Progenitor cell of endocrine pancreas (in vitro differentiated cells): ENCODE measurements at regions not wholly inside any gene's neighbourhood (a gene's known extent, or its start where the extent isn't known, plus 50 kb on each side); places are given as distances from the start of the nearest gene placed in this dataset.

Experiments
- DNase-seq: peaks from one replicate; pipeline ENCODE4 v3.0.0; 2021; ENCODE audit warnings: low spot score; ENCODE audit not compliant: unreplicated experiment
- H3K27ac Mint-ChIP-seq: 2 replicates; pipeline ENCODE4 v1.8.0; 2021; ENCODE audit warnings: mild to moderate bottlenecking, moderate library complexity, mixed read lengths
- H3K27me3 Mint-ChIP-seq: 2 replicates; pipeline ENCODE4 v1.8.0; 2021; ENCODE audit warnings: mixed read lengths
- H3K36me3 Mint-ChIP-seq: 2 replicates; pipeline ENCODE4 v1.8.0; 2022; ENCODE audit warnings: mixed read lengths; ENCODE audit not compliant: insufficient read depth
- H3K4me1 Mint-ChIP-seq: 2 replicates; pipeline ENCODE4 v1.8.0; 2021; ENCODE audit warnings: low read depth, mixed read lengths
- H3K4me3 Mint-ChIP-seq: 2 replicates; pipeline ENCODE4 v1.8.0; 2021; ENCODE audit warnings: low read depth, mild to moderate bottlenecking, moderate library complexity, mixed read lengths
- H3K9me3 Mint-ChIP-seq: 2 replicates; pipeline ENCODE4 v1.8.0; 2021; ENCODE audit warnings: low read depth, mixed read lengths
- TF ChIP-seq, protein P1 (sequence below): fragments of 200-600 bp; sonication (generic); IDR thresholded peaks from one replicate; pipeline ENCODE4 v1.5.0; 2021; ENCODE audit warnings: antibody characterized with exemption, mild to moderate bottlenecking; ENCODE audit not compliant: unreplicated experiment

DNA sequence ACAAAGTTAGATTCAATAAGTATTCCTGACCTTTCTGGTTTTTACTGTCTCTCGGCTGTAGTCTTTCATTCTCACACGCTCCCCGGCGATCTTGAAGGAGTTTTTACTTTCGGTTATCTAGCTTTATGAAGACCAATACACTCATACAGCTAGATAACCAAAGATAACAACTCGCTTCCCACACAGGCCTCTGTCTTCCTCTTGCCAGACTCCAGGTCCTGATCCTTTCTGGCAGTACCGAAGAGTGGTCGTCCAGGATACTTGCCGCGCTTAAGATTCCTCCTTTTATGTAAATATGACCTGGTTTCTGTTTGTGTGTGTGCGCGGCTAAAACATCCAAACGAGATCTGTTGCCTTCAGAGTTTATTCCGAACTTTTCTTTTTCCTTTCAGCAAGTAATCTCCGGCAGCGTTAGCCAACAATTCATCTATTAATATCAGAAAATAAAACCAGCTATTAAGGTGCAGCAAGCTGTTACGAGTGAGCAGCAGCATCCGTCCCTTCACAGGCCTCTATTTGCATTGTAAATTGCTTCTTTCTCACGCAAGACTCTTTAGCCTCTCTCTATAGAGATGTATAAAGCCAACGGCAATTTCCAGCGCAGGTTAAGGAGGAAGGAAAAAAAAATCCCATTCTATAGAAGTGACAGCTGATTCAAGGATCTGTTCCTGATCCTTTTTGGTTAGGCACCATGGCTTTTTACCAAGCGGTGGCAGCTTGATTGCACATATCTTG is 216.1 kb downstream of the MEF2C start:
- peak overlapping the region; percentile 29 for H3K27ac Mint-ChIP-seq

DNA sequence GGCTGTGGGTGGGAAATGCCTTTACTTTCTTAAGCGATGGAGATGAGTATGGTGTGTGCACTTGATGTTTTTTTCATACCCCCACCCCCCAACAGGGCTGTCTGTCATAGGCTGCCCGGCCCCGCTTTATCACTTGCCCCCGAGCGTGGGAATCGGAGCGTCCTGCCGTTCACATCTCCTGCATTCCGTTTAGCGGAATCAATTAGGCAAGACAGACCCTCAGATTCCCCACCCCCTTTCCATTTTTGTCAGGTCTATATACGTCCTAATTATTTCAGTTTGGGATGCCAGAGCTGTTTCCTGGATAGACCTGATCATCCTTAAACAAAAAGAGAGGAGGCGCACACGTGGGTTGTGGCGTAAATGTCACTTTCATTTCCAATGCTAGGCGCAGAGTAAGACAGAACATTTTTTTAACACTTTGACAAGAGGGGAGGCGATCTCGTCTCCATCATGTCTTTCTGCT is 217.2 kb downstream of the MEF2C start:
- H3K36me3 Mint-ChIP-seq, result no peaks in the 10 kb centered on the region
- no peak for DNase-seq
- H3K4me1 Mint-ChIP-seq, result peaks cover 9% of the 10 kb centered on the region
- TF ChIP-seq, protein P1, sequence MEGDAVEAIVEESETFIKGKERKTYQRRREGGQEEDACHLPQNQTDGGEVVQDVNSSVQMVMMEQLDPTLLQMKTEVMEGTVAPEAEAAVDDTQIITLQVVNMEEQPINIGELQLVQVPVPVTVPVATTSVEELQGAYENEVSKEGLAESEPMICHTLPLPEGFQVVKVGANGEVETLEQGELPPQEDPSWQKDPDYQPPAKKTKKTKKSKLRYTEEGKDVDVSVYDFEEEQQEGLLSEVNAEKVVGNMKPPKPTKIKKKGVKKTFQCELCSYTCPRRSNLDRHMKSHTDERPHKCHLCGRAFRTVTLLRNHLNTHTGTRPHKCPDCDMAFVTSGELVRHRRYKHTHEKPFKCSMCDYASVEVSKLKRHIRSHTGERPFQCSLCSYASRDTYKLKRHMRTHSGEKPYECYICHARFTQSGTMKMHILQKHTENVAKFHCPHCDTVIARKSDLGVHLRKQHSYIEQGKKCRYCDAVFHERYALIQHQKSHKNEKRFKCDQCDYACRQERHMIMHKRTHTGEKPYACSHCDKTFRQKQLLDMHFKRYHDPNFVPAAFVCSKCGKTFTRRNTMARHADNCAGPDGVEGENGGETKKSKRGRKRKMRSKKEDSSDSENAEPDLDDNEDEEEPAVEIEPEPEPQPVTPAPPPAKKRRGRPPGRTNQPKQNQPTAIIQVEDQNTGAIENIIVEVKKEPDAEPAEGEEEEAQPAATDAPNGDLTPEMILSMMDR, result no peak
- no peak overlapping the region for H3K4me3 Mint-ChIP-seq
- peaks cover 93% of the 10 kb centered on the region for H3K27me3 Mint-ChIP-seq
- H3K27ac Mint-ChIP-seq, result peak overlapping the region; percentile 44
- H3K9me3 Mint-ChIP-seq, result no peaks in the 10 kb centered on the region

More for the DNA sequence above, 216.1 kb downstream of the MEF2C start:
- H3K27me3 Mint-ChIP-seq, result peaks cover 96% of the 10 kb centered on the region
- H3K36me3 Mint-ChIP-seq, result no peaks in the 10 kb centered on the region
- DNase-seq, result no peak
- TF ChIP-seq, protein P1, result no peak
- no peaks in the 10 kb centered on the region for H3K9me3 Mint-ChIP-seq
- peaks cover 6% of the 10 kb centered on the region for H3K4me1 Mint-ChIP-seq
- H3K4me3 Mint-ChIP-seq, result no peak overlapping the region

DNA sequence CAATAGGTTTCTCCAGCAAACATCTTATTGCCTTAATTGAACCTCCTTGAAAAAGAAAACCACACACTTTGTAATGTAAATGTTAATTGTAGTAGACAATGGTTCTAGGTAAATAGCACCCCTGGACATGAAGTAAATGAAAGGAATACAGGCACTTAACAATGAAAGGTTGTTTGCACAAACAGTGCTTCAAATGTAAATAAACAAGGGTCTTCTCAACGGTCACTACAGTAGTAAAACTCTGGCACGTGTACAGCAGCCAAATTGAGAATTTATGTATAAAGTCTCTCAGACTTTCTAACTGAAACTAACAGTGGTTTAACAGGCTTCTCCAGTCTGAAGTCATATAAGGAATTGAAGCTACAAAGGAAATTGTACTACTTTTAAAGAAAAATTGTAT is 218.3 kb downstream of the MEF2C start:
- no peak overlapping the region for H3K4me3 Mint-ChIP-seq
- no peak overlapping the region for H3K27ac Mint-ChIP-seq
- no peaks in the 10 kb centered on the region for H3K36me3 Mint-ChIP-seq
- peaks cover 89% of the 10 kb centered on the region for H3K27me3 Mint-ChIP-seq
- H3K9me3 Mint-ChIP-seq, result no peaks in the 10 kb centered on the region
- TF ChIP-seq, protein P1, result no peak
- H3K4me1 Mint-ChIP-seq, result peaks cover 12% of the 10 kb centered on the region
- DNase-seq, result no peak

DNA sequence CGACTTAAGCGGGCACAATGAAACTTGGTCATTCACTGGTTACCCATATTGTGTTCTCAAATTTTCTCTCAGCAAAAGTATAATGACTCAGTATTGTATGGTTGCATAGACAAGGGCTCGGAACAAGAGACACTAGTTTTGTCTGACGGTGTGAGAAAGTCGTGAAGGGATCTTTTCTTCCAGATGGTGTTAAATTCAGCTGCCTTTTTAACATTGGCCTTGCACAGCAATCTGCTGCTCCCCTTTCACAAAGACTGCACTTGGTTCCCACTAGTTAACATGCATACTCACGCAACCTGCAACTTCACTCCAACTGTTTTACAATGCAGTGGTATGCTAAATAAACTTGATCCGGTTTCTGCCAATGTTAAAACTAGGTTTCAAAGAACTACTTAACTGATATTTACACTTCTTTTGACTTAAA is 219.2 kb downstream of the MEF2C start:
- no peak overlapping the region for H3K4me3 Mint-ChIP-seq
- TF ChIP-seq, protein P1, result no peak
- H3K4me1 Mint-ChIP-seq, result peaks cover 12% of the 10 kb centered on the region
- H3K27me3 Mint-ChIP-seq, result peaks cover 89% of the 10 kb centered on the region
- H3K9me3 Mint-ChIP-seq, result no peaks in the 10 kb centered on the region
- DNase-seq, result no peak
- H3K27ac Mint-ChIP-seq, result no peak overlapping the region
- H3K36me3 Mint-ChIP-seq, result no peaks in the 10 kb centered on the region

DNA sequence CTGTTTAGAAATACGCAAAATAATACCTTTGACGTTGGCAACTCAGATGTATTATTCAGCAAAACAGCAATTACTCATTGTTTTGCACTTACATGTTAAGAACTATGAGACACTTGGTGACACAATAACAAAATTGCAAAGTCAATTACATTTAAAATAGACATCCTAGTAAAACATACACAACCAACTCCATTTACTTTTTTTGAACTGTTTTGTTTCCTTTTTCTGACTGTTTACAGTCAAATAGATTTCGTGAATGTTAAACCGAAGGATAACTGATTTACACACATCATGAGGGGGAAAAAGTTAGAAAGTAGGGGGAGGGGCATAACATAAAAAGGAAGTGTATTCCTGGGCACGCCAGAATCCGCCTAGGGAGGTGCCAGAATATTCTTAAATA is 220.1 kb downstream of the MEF2C start:
- Mint-ChIP-seq H3K36me3 (no peaks in the 10 kb centered on the region), H3K4me1 (peaks cover 12% of the 10 kb centered on the region), H3K27ac (no peak overlapping the region), H3K9me3 (no peaks in the 10 kb centered on the region), H3K27me3 (peaks cover 89% of the 10 kb centered on the region), H3K4me3 (no peak overlapping the region)
- no peak for DNase-seq
- TF ChIP-seq, protein P1, result no peak
